MM.1S (cell line): ENCODE measurements at regions not wholly inside any gene's neighbourhood (a gene's known extent, or its start where the extent isn't known, plus 50 kb on each side); places are given as distances from the start of the nearest gene placed in this dataset.

ENCODE experiments used
- CTCF ChIP-seq: fragments of 300-600 bp; sonication (generic); IDR thresholded peaks from 2 replicates; pipeline ENCODE4 v1.5.1; 2016; ENCODE audit warnings: antibody characterized with exemption, low read length, mixed read lengths
- EZH2 ChIP-seq: fragments of 300-600 bp; sonication (generic); optimal IDR thresholded peaks from 2 replicates; pipeline ENCODE3; 2017; ENCODE audit warnings: low read depth, mild to moderate bottlenecking, antibody characterized with exemption, low read length, mixed read lengths
- EZH2phosphoT487 ChIP-seq: fragments of 300-600 bp; sonication (generic); IDR thresholded peaks from 2 replicates; pipeline ENCODE4 v1.6.1; 2018; ENCODE audit warnings: antibody characterized with exemption, low read length

GRCh38 chr1:14142397-14143100 is 442.6 kb downstream of the PRDM2 start:
- TF ChIP-seq CTCF: no peak
- TF ChIP-seq EZH2: no peak
- no peak for TF ChIP-seq EZH2phosphoT487
